ENCODE measurements at regions not wholly inside any gene's neighbourhood (a gene's known extent, or its start where the extent isn't known, plus 50 kb on each side); places are given as distances from the start of the nearest gene placed in this dataset.

DNA sequence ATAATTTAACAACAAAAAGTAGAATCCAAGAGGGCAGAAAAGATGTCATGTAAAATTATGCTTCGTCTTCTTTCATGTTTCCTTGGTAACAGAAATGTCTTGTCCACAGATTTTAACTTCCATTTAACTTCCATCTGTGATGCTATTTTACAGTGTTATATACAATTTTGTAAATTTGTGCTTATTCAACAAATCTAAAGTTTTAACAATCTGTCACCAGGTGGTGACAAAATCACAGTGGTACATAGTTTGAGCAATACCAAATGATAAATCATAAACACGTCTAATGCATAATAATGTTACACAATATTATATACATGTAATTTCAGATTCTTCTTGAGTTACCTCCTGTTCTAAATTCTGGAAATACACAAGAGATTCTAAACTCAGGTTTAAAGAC lies 784.4 kb upstream of the CELF2 start:
- no peak overlapping the region for H3K4me3 ChIP-seq
- no peak overlapping the region for H3K27ac ChIP-seq
- no peak overlapping the region for H3K4me2 ChIP-seq
- H3K36me3 ChIP-seq = no peaks in the 10 kb centered on the region
- TF ChIP-seq Cebpa-rat (IDR thresholded peaks at IDR 0.05) = no peak
- H3K9ac ChIP-seq = no peak overlapping the region
- peaks cover 0 to 4% (median 0%) of the 10 kb centered on the region in 10 experiments; a peak in 1 of 20 replicates for H3K4me1 ChIP-seq
- H3K27me3 ChIP-seq = no peaks in the 10 kb centered on the region
- H3K9me3 ChIP-seq (replicated peaks in 1 of 11) = peaks cover 0 to 9% (median 0%) of the 10 kb centered on the region in 11 experiments; a peak in 3 of 22 replicates
- H4K20me1 ChIP-seq = no peaks in the 10 kb centered on the region

DNA sequence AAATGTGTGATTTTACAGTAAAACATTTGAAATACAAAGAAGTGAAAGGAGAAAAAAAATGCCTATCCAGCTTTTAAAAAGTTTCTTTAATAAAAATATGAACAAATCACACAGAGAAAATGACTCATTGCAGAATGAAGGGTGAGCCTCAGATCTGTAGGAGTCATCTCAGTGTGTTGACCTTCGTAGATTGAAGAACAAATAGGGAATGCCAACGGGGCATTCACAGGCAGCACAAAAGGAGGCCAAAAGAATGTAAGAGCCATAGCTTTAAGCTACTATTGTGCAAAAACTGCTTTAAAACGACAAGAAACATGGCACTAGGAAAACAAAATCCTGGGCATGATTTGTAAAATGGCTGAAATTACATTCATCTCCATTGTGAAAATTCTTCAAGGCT lies 782.7 kb upstream of the CELF2 start:
- Histone ChIP-seq H3K27me3 (no peaks in the 10 kb centered on the region), H3K4me3 (no peak overlapping the region), H3K27ac (no peak overlapping the region), H3K4me1 (no peaks in the 10 kb centered on the region), H4K20me1 (no peaks in the 10 kb centered on the region), H3K9me3 (replicated peaks in 1 of 11) (peaks cover 0 to 2% (median 0%) of the 10 kb centered on the region in 11 experiments; a peak in 2 of 22 replicates), H3K4me2 (no peak overlapping the region), H3K9ac (no peak overlapping the region), H3K36me3 (no peaks in the 10 kb centered on the region)
- no peak for TF ChIP-seq Cebpa-rat (IDR thresholded peaks at IDR 0.05)

DNA sequence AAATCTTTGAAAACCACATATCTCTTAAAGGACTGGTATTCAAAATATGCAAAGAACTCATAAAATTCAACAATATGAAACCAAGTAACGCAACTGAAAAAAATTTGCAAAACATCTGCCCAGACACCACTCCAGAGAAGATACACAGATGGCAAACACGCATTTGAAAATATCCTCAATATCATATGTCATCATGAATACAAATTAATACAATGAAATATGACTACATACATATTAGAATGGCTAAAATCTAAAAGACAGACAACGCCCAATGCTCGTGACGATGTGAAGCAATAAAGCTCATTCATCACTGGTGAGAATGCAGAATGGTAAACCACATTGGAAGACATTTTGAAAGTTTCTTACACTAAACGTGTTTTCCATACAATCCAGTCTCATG lies 770.1 kb upstream of the CELF2 start:
- H3K27ac ChIP-seq = no peak overlapping the region
- no peak for TF ChIP-seq Cebpa-rat (IDR thresholded peaks at IDR 0.05)
- no peak overlapping the region for H3K4me2 ChIP-seq
- H3K4me1 ChIP-seq = no peaks in the 10 kb centered on the region
- H3K4me3 ChIP-seq = no peak overlapping the region
- H3K27me3 ChIP-seq = no peaks in the 10 kb centered on the region
- peaks cover 0 to 5% (median 0%) of the 10 kb centered on the region in 11 experiments; a peak in 1 of 22 replicates for H3K9me3 ChIP-seq (replicated peaks in 1 of 11)
- no peaks in the 10 kb centered on the region for H3K36me3 ChIP-seq
- no peak overlapping the region for H3K9ac ChIP-seq
- no peaks in the 10 kb centered on the region for H4K20me1 ChIP-seq

DNA sequence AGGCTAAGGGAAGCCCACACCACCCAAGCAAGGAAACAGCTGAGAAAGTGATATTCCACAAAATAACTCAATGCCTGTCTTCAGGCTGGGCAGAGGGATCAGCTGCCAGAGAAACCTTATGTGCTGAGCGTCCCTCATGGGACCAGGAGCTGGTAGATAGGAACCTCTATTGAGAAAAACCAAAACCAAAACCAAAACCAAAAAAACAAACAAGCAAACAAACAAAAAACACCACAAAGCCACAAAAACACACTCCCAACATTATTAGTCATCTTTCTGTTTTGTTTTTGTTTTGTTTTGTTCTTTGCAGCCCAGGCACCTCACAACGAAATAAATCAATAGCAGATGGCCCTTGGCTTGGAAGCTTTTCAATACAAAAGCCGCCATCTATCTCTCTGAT lies 760.8 kb upstream of the CELF2 start:
- H3K4me2 ChIP-seq = no peak overlapping the region
- H3K9me3 ChIP-seq (replicated peaks in 1 of 11) = peaks cover 0 to 11% (median 8%) of the 10 kb centered on the region in 11 experiments; a peak in 13 of 22 replicates
- H3K4me3 ChIP-seq = no peak overlapping the region
- no peak overlapping the region for H3K27ac ChIP-seq
- TF ChIP-seq Cebpa-rat (IDR thresholded peaks at IDR 0.05) = no peak
- H4K20me1 ChIP-seq = no peaks in the 10 kb centered on the region
- H3K4me1 ChIP-seq = no peaks in the 10 kb centered on the region
- no peak overlapping the region for H3K9ac ChIP-seq
- no peaks in the 10 kb centered on the region for H3K36me3 ChIP-seq
- H3K27me3 ChIP-seq = no peaks in the 10 kb centered on the region

DNA sequence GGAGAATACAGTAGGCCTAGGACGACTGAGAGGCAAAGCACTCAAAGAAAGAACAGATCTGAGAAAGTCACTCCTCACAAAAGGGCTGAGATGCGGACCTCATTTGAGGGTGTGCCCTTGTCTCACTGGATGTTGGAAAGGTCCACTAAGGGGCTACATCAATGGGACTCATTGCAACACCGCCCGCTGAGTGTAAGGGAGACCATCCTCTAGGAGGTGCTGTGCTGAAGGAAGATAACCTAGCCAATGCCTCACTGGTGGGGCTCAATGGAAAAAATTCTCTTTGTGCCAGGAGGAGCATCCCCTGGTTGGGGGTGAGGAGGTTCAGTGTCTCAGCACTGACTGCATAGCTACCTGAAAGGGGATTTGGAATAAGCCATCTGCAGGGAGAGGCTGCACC lies 758.7 kb upstream of the CELF2 start:
- peaks cover 0 to 11% (median 8%) of the 10 kb centered on the region in 11 experiments; a peak in 13 of 22 replicates for H3K9me3 ChIP-seq (replicated peaks in 1 of 11)
- no peaks in the 10 kb centered on the region for H3K27me3 ChIP-seq
- H4K20me1 ChIP-seq = no peaks in the 10 kb centered on the region
- no peak overlapping the region for H3K4me3 ChIP-seq
- H3K4me2 ChIP-seq = no peak overlapping the region
- no peak for TF ChIP-seq Cebpa-rat (IDR thresholded peaks at IDR 0.05)
- no peak overlapping the region for H3K9ac ChIP-seq
- no peaks in the 10 kb centered on the region for H3K36me3 ChIP-seq
- no peak overlapping the region for H3K27ac ChIP-seq
- H3K4me1 ChIP-seq = no peaks in the 10 kb centered on the region

DNA sequence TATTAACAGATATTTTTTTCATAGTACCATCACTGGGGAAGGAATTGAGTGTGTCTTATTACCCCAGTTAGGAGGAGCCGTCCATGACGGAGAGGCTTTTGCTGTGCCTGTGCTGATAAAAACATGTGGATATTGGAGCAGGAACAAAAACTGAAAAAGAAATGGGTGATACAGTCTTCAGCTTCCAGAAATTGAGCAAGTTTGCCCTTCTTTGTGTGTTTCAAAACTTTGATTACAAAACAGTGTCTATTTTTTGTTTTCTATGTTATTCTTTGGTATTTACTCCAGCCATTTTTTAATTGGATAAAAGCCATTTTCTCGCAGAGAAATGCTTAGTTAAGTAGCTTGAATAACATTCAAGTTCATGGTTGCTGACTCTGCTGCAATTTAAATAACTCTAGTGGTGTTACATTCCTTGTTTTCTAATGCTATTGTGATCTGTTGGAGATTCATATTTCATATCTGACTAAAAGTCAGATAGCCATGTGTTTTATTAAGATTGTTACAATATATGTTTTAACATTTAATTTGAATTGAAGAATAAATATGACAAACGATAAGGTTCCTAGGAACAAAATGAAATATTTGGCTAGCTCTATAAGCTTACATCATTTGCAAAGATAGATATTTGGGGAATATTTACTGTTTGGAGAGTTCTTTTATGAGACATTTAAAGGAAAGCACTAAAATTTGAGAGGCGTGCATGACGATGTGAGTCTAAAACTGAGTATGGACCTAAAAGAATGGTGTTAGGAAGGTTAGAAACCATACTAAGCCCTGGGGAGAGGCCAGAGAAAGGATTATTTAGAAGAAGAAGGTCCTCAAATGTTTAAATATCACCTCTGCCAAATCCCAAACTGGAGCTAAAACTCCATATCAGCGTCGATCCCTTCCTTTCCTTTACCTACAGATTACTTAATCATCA lies 747.3 kb upstream of the CELF2 start:
- Histone ChIP-seq H3K27ac (no peak overlapping the region), H3K27me3 (no peaks in the 10 kb centered on the region), H4K20me1 (no peaks in the 10 kb centered on the region)

DNA sequence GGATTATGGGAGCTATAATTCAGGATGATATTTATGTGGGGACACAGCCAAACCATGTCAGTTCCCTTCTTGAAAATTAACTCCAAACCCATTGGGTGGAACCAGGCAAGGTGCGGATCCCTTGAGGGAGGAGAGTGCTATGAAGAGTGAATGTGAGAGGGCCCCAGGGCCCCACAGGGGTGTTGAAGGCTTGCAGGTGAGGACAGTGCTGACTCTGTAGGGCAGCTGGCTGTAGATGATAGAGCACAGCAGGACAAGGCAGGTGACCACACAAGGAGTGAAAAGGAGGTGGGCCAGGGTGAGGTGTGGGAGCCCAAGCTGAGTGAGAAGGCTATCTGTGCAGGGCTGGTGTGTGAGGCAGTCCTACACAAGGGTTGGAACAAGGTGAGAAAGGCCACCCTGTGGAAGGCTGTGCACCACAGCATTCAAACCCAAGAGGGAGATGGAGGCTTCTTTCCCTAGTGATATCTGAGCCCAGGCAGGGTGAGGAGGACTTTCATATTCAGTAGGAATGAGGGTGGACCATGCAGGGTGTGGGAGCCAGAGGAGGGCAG lies 746.0 kb upstream of the CELF2 start:
- Histone ChIP-seq H3K36me3 (no peaks in the 10 kb centered on the region), H4K20me1 (no peaks in the 10 kb centered on the region), H3K4me3 (no peak overlapping the region), H3K27me3 (no peaks in the 10 kb centered on the region), H3K9me3 (replicated peaks in 1 of 11) (no peaks in the 10 kb centered on the region), H3K9ac (no peak overlapping the region), H3K4me1 (no peaks in the 10 kb centered on the region), H3K27ac (no peak overlapping the region), H3K4me2 (no peak overlapping the region)
- no peak for TF ChIP-seq Cebpa-rat (IDR thresholded peaks at IDR 0.05)

More for the DNA sequence above, 747.3 kb upstream of the CELF2 start:
- no peak overlapping the region for H3K4me2 ChIP-seq
- no peak overlapping the region for H3K9ac ChIP-seq
- H3K4me3 ChIP-seq = no peak overlapping the region
- H3K4me1 ChIP-seq = no peaks in the 10 kb centered on the region
- TF ChIP-seq Cebpa-rat (IDR thresholded peaks at IDR 0.05) = no peak
- H3K36me3 ChIP-seq = no peaks in the 10 kb centered on the region
- H3K9me3 ChIP-seq (replicated peaks in 1 of 11) = no peaks in the 10 kb centered on the region

DNA sequence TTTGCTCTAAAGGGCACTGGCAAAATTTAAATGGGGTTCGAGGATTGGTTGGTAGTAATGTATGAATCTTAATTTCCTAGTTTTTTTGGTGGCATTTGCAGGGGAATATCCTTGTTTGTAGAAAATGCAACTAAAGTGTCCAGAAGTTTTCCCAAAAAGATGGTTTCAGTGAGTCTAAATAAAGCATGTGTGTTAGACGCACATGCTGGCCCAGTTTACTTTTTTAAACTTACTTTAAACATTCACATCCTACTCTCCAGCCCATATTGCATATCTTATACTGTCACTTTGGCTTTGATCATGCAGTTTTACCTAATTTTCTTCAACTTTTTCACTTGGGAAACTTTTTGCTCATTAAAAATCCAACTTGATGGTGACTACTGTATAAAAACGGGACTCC lies 744.0 kb upstream of the CELF2 start:
- no peak for TF ChIP-seq Cebpa-rat (IDR thresholded peaks at IDR 0.05)
- no peaks in the 10 kb centered on the region for H3K4me1 ChIP-seq
- H3K36me3 ChIP-seq = no peaks in the 10 kb centered on the region
- no peak overlapping the region for H3K9ac ChIP-seq
- H3K4me3 ChIP-seq = no peak overlapping the region
- no peak overlapping the region for H3K4me2 ChIP-seq
- H3K27me3 ChIP-seq = no peaks in the 10 kb centered on the region
- H4K20me1 ChIP-seq = no peaks in the 10 kb centered on the region
- no peaks in the 10 kb centered on the region for H3K9me3 ChIP-seq (replicated peaks in 1 of 11)
- no peak overlapping the region for H3K27ac ChIP-seq

DNA sequence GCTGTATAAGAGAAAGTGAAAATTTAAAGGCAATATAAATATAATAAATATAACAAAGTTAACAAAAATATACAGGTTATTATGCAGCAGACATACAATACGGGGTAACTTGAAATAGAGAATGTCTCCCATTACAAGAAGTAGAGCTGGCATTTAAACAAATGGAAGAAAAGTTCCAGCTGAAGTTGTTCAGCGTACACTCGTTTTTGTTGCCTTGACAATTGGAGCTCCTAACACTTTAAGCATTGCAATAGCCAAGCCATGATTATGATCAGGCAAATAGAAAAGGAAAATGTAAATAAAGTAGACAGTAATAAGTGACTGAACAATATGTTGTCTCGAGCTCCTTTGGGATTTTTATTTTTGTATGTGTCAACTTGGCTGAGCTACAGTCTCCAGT lies 737.8 kb upstream of the CELF2 start:
- no peak overlapping the region for H3K4me2 ChIP-seq
- H3K36me3 ChIP-seq = no peaks in the 10 kb centered on the region

More for the DNA sequence above, 737.8 kb upstream of the CELF2 start:
- Histone ChIP-seq H3K27me3 (no peaks in the 10 kb centered on the region), H3K9ac (no peak overlapping the region), H4K20me1 (no peaks in the 10 kb centered on the region), H3K4me1 (no peaks in the 10 kb centered on the region; a peak in 1 of 20 replicates), H3K4me3 (no peak overlapping the region), H3K9me3 (replicated peaks in 1 of 11) (no peaks in the 10 kb centered on the region; a peak in 1 of 22 replicates), H3K27ac (no peak overlapping the region)
- TF ChIP-seq Cebpa-rat (IDR thresholded peaks at IDR 0.05) = no peak
